ENCODE measurements at regions not wholly inside any gene's neighbourhood (a gene's known extent, or its start where the extent isn't known, plus 50 kb on each side); places are given as distances from the start of the nearest gene placed in this dataset.

DNA sequence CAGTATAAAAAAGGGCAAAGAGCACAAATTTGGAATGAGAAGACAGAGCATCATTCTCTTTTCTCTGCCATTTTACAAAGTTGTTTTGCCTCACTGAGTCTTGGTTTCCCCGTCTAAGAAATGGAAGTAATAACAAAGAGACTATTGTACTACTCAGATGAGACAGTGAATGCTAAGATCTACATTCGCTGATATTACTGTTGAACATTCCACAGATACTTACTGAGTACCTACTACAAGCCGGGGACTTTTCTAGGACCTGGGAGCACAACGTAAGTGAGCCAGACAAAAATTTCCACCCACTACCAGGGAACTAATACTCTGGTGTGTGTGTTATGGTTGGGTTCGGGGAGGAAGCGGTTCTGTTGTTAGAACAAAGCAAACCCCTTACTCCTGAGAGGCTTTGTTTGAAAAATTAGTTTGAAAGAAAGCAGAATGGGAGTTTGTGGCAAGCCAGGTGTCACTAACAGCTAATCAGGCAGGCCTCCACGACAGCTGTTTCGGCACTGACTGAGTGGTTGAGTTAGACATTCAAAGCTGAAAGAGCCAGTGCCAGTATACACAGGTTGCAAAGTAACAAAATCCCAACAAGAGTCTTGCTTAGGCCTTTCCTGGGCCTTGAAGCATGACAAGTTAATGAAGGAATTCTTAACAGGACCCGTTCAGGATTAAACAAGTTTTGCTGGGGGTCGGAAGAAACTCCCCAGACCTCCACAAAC is 458.3 kb downstream of the EDEM1 start:
- TF ChIP-seq, protein P1, sequence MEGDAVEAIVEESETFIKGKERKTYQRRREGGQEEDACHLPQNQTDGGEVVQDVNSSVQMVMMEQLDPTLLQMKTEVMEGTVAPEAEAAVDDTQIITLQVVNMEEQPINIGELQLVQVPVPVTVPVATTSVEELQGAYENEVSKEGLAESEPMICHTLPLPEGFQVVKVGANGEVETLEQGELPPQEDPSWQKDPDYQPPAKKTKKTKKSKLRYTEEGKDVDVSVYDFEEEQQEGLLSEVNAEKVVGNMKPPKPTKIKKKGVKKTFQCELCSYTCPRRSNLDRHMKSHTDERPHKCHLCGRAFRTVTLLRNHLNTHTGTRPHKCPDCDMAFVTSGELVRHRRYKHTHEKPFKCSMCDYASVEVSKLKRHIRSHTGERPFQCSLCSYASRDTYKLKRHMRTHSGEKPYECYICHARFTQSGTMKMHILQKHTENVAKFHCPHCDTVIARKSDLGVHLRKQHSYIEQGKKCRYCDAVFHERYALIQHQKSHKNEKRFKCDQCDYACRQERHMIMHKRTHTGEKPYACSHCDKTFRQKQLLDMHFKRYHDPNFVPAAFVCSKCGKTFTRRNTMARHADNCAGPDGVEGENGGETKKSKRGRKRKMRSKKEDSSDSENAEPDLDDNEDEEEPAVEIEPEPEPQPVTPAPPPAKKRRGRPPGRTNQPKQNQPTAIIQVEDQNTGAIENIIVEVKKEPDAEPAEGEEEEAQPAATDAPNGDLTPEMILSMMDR (IDR thresholded peaks at IDR 0.05; ENCODE audit: unreplicated experiment): no peak
- DNase-seq: no peak
- Mint-ChIP-seq H3K36me3 (ENCODE audit: insufficient read depth, unreplicated experiment) (no peaks in the 10 kb centered on the region), H3K4me3 (ENCODE audit: low read depth, unreplicated experiment) (no peak overlapping the region), H3K27ac (ENCODE audit: unreplicated experiment) (no peak overlapping the region), H3K4me1 (ENCODE audit: low read depth, unreplicated experiment) (no peaks in the 10 kb centered on the region), H3K27me3 (ENCODE audit: unreplicated experiment) (no peaks in the 10 kb centered on the region), H3K9me3 (ENCODE audit: low read depth, unreplicated experiment) (peaks cover 9% of the 10 kb centered on the region)
- intact Hi-C loops (cut with micrococcal nuclease; ENCODE audit: unreplicated experiment): no loop called here
- CTCF ChIA-PET: no interaction called here
- BruUV-seq (replicated peaks): no TSS peak

DNA sequence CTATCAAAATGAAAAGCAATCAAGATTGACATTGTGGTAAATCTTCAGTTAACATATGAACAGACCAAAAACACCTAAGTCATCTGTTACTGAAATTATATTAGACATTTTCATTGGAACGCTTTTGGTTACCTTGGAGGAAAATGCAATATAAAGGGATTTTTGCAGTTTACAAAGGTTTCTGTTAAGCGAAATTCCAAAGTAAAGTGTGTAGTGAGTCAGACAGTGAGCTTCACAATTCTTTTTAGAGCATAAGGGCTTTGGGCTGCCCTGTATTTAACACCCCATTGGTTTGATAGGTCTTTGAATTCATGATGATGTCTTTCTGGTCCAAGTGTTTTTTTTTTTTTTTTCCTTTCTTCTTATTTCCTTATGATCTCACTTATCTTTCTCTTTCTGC is 462.8 kb downstream of the EDEM1 start:
- no TSS peak for BruUV-seq (replicated peaks)
- Mint-ChIP-seq H3K27me3 (ENCODE audit: unreplicated experiment) (no peaks in the 10 kb centered on the region), H3K27ac (ENCODE audit: unreplicated experiment) (no peak overlapping the region), H3K4me1 (ENCODE audit: low read depth, unreplicated experiment) (no peaks in the 10 kb centered on the region), H3K9me3 (ENCODE audit: low read depth, unreplicated experiment) (peaks cover 11% of the 10 kb centered on the region), H3K36me3 (ENCODE audit: insufficient read depth, unreplicated experiment) (no peaks in the 10 kb centered on the region), H3K4me3 (ENCODE audit: low read depth, unreplicated experiment) (no peak overlapping the region)
- DNase-seq: no peak
- TF ChIP-seq, protein P1 (IDR thresholded peaks at IDR 0.05; ENCODE audit: unreplicated experiment): no peak
- CTCF ChIA-PET: no interaction called here
- intact Hi-C loops (cut with micrococcal nuclease; ENCODE audit: unreplicated experiment): no loop called here

DNA sequence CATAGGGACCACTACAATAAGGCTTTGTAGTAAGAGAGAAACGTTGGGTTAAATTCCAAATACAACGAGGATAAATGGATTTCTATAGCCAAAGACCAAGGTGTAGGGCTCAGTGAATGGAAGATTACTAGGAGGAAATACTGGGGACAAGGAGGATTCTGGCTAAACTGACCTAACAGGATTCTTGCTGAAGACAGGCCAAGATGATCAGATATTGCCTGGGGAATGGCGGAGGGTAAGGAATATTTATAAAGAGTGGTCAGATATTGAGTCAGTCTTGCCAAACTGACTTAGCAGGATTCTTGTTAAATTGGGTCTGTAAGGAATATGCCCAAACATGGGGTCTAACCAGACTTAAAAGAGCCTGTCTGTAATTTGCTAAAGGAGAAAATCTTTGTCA is 463.8 kb downstream of the EDEM1 start:
- Mint-ChIP-seq H3K9me3 (ENCODE audit: low read depth, unreplicated experiment) (peaks cover 11% of the 10 kb centered on the region), H3K4me1 (ENCODE audit: low read depth, unreplicated experiment) (no peaks in the 10 kb centered on the region), H3K36me3 (ENCODE audit: insufficient read depth, unreplicated experiment) (no peaks in the 10 kb centered on the region), H3K4me3 (ENCODE audit: low read depth, unreplicated experiment) (no peak overlapping the region), H3K27me3 (ENCODE audit: unreplicated experiment) (no peaks in the 10 kb centered on the region), H3K27ac (ENCODE audit: unreplicated experiment) (no peak overlapping the region)
- TF ChIP-seq, protein P1 (IDR thresholded peaks at IDR 0.05; ENCODE audit: unreplicated experiment): no peak
- no TSS peak for BruUV-seq (replicated peaks)
- CTCF ChIA-PET: no interaction called here
- DNase-seq: no peak
- intact Hi-C loops (cut with micrococcal nuclease; ENCODE audit: unreplicated experiment): no loop called here

DNA sequence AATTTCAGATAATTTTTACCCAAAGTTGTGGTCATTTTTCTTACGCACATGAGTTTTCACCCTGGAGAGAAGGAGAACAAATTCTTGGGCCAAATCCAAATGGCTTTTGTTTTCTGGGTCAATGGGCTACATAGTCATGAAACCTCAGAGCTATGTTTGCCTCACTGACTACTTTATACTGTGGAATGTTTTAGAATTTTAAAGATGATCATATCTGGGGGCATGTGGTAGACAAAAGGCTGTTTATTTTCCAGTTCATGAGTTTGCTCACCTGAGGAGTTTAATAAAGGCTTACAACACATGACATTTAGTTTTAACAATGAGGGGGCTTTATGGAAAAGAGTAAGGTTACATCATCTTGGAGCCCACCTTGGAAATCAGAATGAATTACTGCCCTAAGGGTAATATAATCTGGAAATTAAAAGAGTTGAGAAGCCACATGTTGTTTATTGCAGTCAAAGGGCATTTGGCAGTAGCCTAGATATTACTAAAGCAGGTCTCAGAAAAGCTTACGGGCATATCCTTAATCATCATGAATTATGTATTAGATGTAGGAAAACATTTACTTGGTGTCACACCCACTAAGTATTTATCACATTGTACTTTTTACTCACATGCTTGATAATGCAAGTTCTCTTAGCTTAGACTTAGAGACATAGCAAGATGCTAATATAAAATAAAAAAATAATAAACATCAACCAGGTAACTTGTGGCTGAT is 466.1 kb downstream of the EDEM1 start:
- DNase-seq: no peak
- intact Hi-C loops (cut with micrococcal nuclease; ENCODE audit: unreplicated experiment): no loop called here
- peaks cover 16% of the 10 kb centered on the region for H3K9me3 Mint-ChIP-seq (ENCODE audit: low read depth, unreplicated experiment)
- no peaks in the 10 kb centered on the region for H3K36me3 Mint-ChIP-seq (ENCODE audit: insufficient read depth, unreplicated experiment)
- no peaks in the 10 kb centered on the region for H3K27me3 Mint-ChIP-seq (ENCODE audit: unreplicated experiment)
- H3K27ac Mint-ChIP-seq (ENCODE audit: unreplicated experiment): no peak overlapping the region
- no peak overlapping the region for H3K4me3 Mint-ChIP-seq (ENCODE audit: low read depth, unreplicated experiment)
- BruUV-seq (replicated peaks): no TSS peak
- H3K4me1 Mint-ChIP-seq (ENCODE audit: low read depth, unreplicated experiment): no peaks in the 10 kb centered on the region
- TF ChIP-seq, protein P1 (IDR thresholded peaks at IDR 0.05; ENCODE audit: unreplicated experiment): no peak
- CTCF ChIA-PET: no interaction called here

Measured in Calu3 (cell line).